ENCODE measurements at regions not wholly inside any gene's neighbourhood (a gene's known extent, or its start where the extent isn't known, plus 50 kb on each side); places are given as distances from the start of the nearest gene placed in this dataset. TPM values are rescaled to one million over a fixed set of nuclear protein-coding genes. Genes with fewer than 3 reads are reported as not detected.

- H3K27ac ChIP-seq: no peak overlapping the region
- no peak overlapping the region for H3K4me3 ChIP-seq
- H3K4me2 ChIP-seq: no peak overlapping the region
- H3F3A ChIP-seq (ENCODE audit: insufficient read depth, low read depth): no peaks in the 10 kb centered on the region
- intact Hi-C loops (cut with micrococcal nuclease; ENCODE audit: unreplicated experiment): no loop called here
- H2AFZ ChIP-seq: no peak overlapping the region
- H3K9me2 ChIP-seq (ENCODE audit: insufficient read depth): no peaks in the 10 kb centered on the region
- no peaks in the 10 kb centered on the region for H3K4me1 ChIP-seq (replicated peaks; ENCODE audit: insufficient read depth)
- H3K36me3 ChIP-seq (ENCODE audit: low read depth): no peaks in the 10 kb centered on the region
- DNase-seq: no peak
- no TSS peak for BruUV-seq (replicated peaks)
- no peaks in the 10 kb centered on the region for H3K79me2 ChIP-seq (ENCODE audit: low read depth)
- ChIA-PET POLR2A (ENCODE audit: unreplicated experiment) (no interaction called here), CTCF (no interaction called here)
- no peaks in the 10 kb centered on the region for H4K20me1 ChIP-seq (ENCODE audit: insufficient read depth)
- no peak for TF ChIP-seq CTCF (conservative IDR thresholded peaks at IDR 0.05)
- no peak for TF ChIP-seq EZH2 (IDR thresholded peaks at IDR 0.05; ENCODE audit: low read depth)
- no peaks in the 10 kb centered on the region for H3K9me3 ChIP-seq (ENCODE audit: insufficient read depth, low read depth)
- no peaks in the 10 kb centered on the region for H3K27me3 ChIP-seq (ENCODE audit: insufficient read depth, low read depth)
These were observed 50.0 kb upstream of the CDIN1 start for GRCh38 chr15:36529296-36530011.

Small RNAs in the stretch of these regions (microRNA-seq; reads per million reads assigned to microRNA genes)
- not detected for gene MIR4510 (ENCODE audit: borderline number of aligned reads, borderline replicate concordance)

Measured in PC-9 (cell line).